ENCODE measurements at regions not wholly inside any gene's neighbourhood (a gene's known extent, or its start where the extent isn't known, plus 50 kb on each side); places are given as distances from the start of the nearest gene placed in this dataset.

- Histone ChIP-seq H3K27ac (no peak overlapping the region), H3K27me3 (replicated peaks) (no peaks in the 10 kb centered on the region), H3K36me3 (no peaks in the 10 kb centered on the region), H3K9me3 (replicated peaks) (no peaks in the 10 kb centered on the region), H3K4me1 (replicated peaks) (no peaks in the 10 kb centered on the region), H3K4me3 (no peak overlapping the region)
- no peak for DNase-seq (ENCODE audit: low read depth in 1 of 2, low spot score in 2 of 2)
Observed at GRCh38 chr1:82948386-82948785, 1050.5 kb downstream of the TTLL7 start.

GRCh38 chr1:82947278-82947677, 1051.7 kb downstream of the TTLL7 start:
- Histone ChIP-seq H3K27me3 (replicated peaks) (no peaks in the 10 kb centered on the region), H3K4me1 (replicated peaks) (no peaks in the 10 kb centered on the region), H3K27ac (no peak overlapping the region), H3K36me3 (no peaks in the 10 kb centered on the region), H3K9me3 (replicated peaks) (no peaks in the 10 kb centered on the region), H3K4me3 (no peak overlapping the region)
- DNase-seq (ENCODE audit: low read depth in 1 of 2, low spot score in 2 of 2) = no peak

GRCh38 chr1:82946096-82946605, 1052.8 kb downstream of the TTLL7 start:
- no peaks in the 10 kb centered on the region for H3K4me1 ChIP-seq (replicated peaks)
- H3K36me3 ChIP-seq = no peaks in the 10 kb centered on the region
- H3K4me3 ChIP-seq = no peak overlapping the region
- no peak overlapping the region for H3K27ac ChIP-seq
- no peaks in the 10 kb centered on the region for H3K9me3 ChIP-seq (replicated peaks)
- no peaks in the 10 kb centered on the region for H3K27me3 ChIP-seq (replicated peaks)
- DNase-seq (ENCODE audit: low read depth in 1 of 2, low spot score in 2 of 2) = no peak

- Histone ChIP-seq H3K4me3 (no peak overlapping the region), H3K27ac (no peak overlapping the region), H3K27me3 (replicated peaks) (no peaks in the 10 kb centered on the region), H3K36me3 (no peaks in the 10 kb centered on the region), H3K9me3 (replicated peaks) (no peaks in the 10 kb centered on the region), H3K4me1 (replicated peaks) (no peaks in the 10 kb centered on the region)
- DNase-seq (ENCODE audit: low read depth in 1 of 2, low spot score in 2 of 2) = no peak
Observed at GRCh38 chr1:82944822-82945221, 1054.1 kb downstream of the TTLL7 start.

GRCh38 chr1:82934074-82934473, 1064.9 kb downstream of the TTLL7 start:
- no peak for DNase-seq (ENCODE audit: low read depth in 1 of 2, low spot score in 2 of 2)
- Histone ChIP-seq H3K4me3 (no peak overlapping the region), H3K27me3 (replicated peaks) (no peaks in the 10 kb centered on the region), H3K27ac (no peak overlapping the region), H3K4me1 (replicated peaks) (no peaks in the 10 kb centered on the region), H3K9me3 (replicated peaks) (no peaks in the 10 kb centered on the region), H3K36me3 (no peaks in the 10 kb centered on the region)

GRCh38 chr1:82932727-82933126, 1066.2 kb downstream of the TTLL7 start:
- H3K27ac ChIP-seq = no peak overlapping the region
- no peaks in the 10 kb centered on the region for H3K27me3 ChIP-seq (replicated peaks)
- H3K9me3 ChIP-seq (replicated peaks) = no peaks in the 10 kb centered on the region
- no peaks in the 10 kb centered on the region for H3K4me1 ChIP-seq (replicated peaks)
- H3K4me3 ChIP-seq = no peak overlapping the region
- no peaks in the 10 kb centered on the region for H3K36me3 ChIP-seq
- DNase-seq (ENCODE audit: low read depth in 1 of 2, low spot score in 2 of 2) = no peak

- DNase-seq (ENCODE audit: low read depth in 1 of 2, low spot score in 2 of 2) = no peak
- H3K36me3 ChIP-seq = no peaks in the 10 kb centered on the region
- H3K9me3 ChIP-seq (replicated peaks) = no peaks in the 10 kb centered on the region
Observed at GRCh38 chr1:82932207-82932606, 1066.7 kb downstream of the TTLL7 start.

GRCh38 chr1:82931006-82931405, 1067.9 kb downstream of the TTLL7 start:
- Histone ChIP-seq H3K36me3 (no peaks in the 10 kb centered on the region), H3K9me3 (replicated peaks) (no peaks in the 10 kb centered on the region), H3K4me3 (no peak overlapping the region), H3K27ac (no peak overlapping the region), H3K4me1 (replicated peaks) (no peaks in the 10 kb centered on the region), H3K27me3 (replicated peaks) (no peaks in the 10 kb centered on the region)
- no peak for DNase-seq (ENCODE audit: low read depth in 1 of 2, low spot score in 2 of 2)

More at GRCh38 chr1:82932207-82932606, 1066.7 kb downstream of the TTLL7 start:
- Histone ChIP-seq H3K27ac (no peak overlapping the region), H3K27me3 (replicated peaks) (no peaks in the 10 kb centered on the region), H3K4me3 (no peak overlapping the region), H3K4me1 (replicated peaks) (no peaks in the 10 kb centered on the region)

GRCh38 chr1:82927753-82928152, 1071.2 kb downstream of the TTLL7 start:
- no peaks in the 10 kb centered on the region for H3K27me3 ChIP-seq (replicated peaks)
- DNase-seq (ENCODE audit: low read depth in 1 of 2, low spot score in 2 of 2) = no peak
- H3K9me3 ChIP-seq (replicated peaks) = no peaks in the 10 kb centered on the region
- H3K27ac ChIP-seq = no peak overlapping the region
- no peak overlapping the region for H3K4me3 ChIP-seq
- no peaks in the 10 kb centered on the region for H3K36me3 ChIP-seq
- H3K4me1 ChIP-seq (replicated peaks) = no peaks in the 10 kb centered on the region

- Histone ChIP-seq H3K9me3 (replicated peaks) (no peaks in the 10 kb centered on the region), H3K36me3 (no peaks in the 10 kb centered on the region), H3K4me1 (replicated peaks) (no peaks in the 10 kb centered on the region), H3K27ac (no peak overlapping the region), H3K4me3 (no peak overlapping the region), H3K27me3 (replicated peaks) (no peaks in the 10 kb centered on the region)
- DNase-seq (ENCODE audit: low read depth in 1 of 2, low spot score in 2 of 2) = no peak
Observed at GRCh38 chr1:82924666-82925065, 1074.3 kb downstream of the TTLL7 start.

- H3K4me1 ChIP-seq (replicated peaks) = no peaks in the 10 kb centered on the region
Observed at GRCh38 chr1:82923931-82924330, 1075.0 kb downstream of the TTLL7 start.

GRCh38 chr1:82921759-82922158, 1077.2 kb downstream of the TTLL7 start:
- Histone ChIP-seq H3K36me3 (no peaks in the 10 kb centered on the region), H3K9me3 (replicated peaks) (no peaks in the 10 kb centered on the region), H3K4me1 (replicated peaks) (no peaks in the 10 kb centered on the region), H3K27me3 (replicated peaks) (no peaks in the 10 kb centered on the region), H3K4me3 (no peak overlapping the region), H3K27ac (no peak overlapping the region)
- no peak for DNase-seq (ENCODE audit: low read depth in 1 of 2, low spot score in 2 of 2)

More at GRCh38 chr1:82923931-82924330, 1075.0 kb downstream of the TTLL7 start:
- Histone ChIP-seq H3K36me3 (no peaks in the 10 kb centered on the region), H3K9me3 (replicated peaks) (no peaks in the 10 kb centered on the region), H3K27ac (no peak overlapping the region), H3K4me3 (no peak overlapping the region), H3K27me3 (replicated peaks) (no peaks in the 10 kb centered on the region)
- no peak for DNase-seq (ENCODE audit: low read depth in 1 of 2, low spot score in 2 of 2)

GRCh38 chr1:82920418-82921248, 1078.3 kb downstream of the TTLL7 start:
- no peak for DNase-seq (ENCODE audit: low read depth in 1 of 2, low spot score in 2 of 2)
- H3K27ac ChIP-seq = no peak overlapping the region

GRCh38 chr1:82919837-82920236, 1079.1 kb downstream of the TTLL7 start:
- Histone ChIP-seq H3K36me3 (no peaks in the 10 kb centered on the region), H3K9me3 (replicated peaks) (no peaks in the 10 kb centered on the region), H3K4me3 (no peak overlapping the region), H3K27me3 (replicated peaks) (no peaks in the 10 kb centered on the region), H3K27ac (no peak overlapping the region), H3K4me1 (replicated peaks) (no peaks in the 10 kb centered on the region)
- no peak for DNase-seq (ENCODE audit: low read depth in 1 of 2, low spot score in 2 of 2)

More at GRCh38 chr1:82920418-82921248, 1078.3 kb downstream of the TTLL7 start:
- H3K4me3 ChIP-seq = no peak overlapping the region
- H3K27me3 ChIP-seq (replicated peaks) = no peaks in the 10 kb centered on the region
- no peaks in the 10 kb centered on the region for H3K36me3 ChIP-seq
- H3K4me1 ChIP-seq (replicated peaks) = no peaks in the 10 kb centered on the region
- H3K9me3 ChIP-seq (replicated peaks) = no peaks in the 10 kb centered on the region
